HPDE6-E6E7 (cell line): ENCODE measurements at regions not wholly inside any gene's neighbourhood (a gene's known extent, or its start where the extent isn't known, plus 50 kb on each side); places are given as distances from the start of the nearest gene placed in this dataset.
"Not testable (repeated sequence)": the region's sequence is repeated elsewhere in the genome, so short reads cannot be mapped to it uniquely, and the experiment has no call there.

Experiments used
- DNase-seq: peaks from one replicate; pipeline ENCODE4 v3.0.0; 2011; ENCODE audit warnings: missing footprints; ENCODE audit errors: extremely low spot score

DNA sequence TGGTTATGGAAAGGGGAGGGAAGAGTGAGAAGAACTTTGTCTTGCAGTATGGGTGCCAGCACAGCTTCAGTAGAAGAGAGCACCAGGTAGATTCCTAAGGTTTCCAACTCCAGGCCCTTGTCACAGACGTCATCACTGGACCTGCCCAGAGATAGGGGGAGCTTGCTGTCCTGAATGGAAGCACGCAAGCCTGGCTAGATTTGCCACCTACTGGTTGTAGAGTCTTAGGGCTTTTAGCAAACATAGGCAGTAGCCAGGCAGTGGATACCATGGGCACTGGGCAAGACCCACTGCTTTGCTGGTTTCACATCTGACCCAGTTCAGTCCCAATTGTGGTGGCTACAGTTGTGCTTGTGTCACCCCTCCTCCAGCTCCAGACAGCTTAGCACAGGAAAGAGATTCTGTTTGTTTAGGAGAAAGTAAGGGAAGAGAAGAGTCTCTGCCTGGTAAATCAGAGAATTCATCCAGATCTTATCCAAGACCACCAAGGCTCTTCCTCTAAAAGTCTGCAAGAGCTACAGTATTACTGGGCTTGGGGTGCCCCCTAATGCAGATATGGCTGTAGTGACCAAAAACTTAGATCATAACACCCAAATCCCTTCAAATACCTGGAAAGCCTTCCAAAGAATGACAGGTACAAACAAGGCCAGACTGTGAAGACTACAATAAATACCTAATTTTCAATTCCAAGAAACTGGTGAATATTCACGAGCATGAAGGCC is 158.9 kb downstream of the HINT1 start:
- DNase-seq, result no peak

DNA sequence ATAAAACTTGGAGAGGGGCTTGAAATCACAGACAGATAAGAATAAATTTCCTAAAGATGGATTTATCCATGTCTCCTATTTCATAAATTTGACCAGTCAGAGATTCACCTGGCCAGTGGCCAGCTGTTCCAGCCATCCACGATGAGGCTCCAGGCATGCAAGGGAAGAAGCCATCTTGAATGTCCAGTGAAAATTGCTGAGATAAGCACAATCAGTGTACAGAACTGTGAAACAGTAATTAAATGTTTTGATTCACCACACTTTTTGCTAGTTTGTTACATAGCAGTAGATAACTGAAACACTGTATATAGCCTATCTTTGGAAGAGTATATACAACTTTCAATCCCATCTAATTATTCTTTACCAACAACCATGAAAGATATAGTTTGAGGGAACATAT is 163.5 kb downstream of the HINT1 start:
- no peak for DNase-seq

DNA sequence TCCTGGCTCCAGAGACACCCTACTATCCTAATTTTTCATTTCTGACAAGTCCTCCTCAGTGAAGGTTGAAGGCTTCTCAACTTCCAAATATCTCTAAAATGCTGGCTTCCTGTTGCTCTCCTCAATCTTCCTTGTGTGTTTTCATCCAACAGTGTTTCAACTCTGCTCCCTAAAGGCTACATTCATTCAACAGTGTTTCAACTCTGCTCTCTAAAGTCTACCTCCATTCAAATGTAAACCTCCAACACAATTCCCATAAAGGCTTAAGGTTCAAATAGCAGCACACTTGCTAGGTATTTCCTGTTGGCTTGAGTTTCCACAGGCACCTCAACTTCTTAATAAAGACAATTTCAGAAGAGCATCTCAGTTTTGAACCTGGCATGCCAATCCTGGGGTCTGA is 164.8 kb downstream of the HINT1 start:
- no peak for DNase-seq

GRCh38 chr5:130996720-130997119 is 168.3 kb downstream of the HINT1 start:
- not testable (repeated sequence) for DNase-seq

DNA sequence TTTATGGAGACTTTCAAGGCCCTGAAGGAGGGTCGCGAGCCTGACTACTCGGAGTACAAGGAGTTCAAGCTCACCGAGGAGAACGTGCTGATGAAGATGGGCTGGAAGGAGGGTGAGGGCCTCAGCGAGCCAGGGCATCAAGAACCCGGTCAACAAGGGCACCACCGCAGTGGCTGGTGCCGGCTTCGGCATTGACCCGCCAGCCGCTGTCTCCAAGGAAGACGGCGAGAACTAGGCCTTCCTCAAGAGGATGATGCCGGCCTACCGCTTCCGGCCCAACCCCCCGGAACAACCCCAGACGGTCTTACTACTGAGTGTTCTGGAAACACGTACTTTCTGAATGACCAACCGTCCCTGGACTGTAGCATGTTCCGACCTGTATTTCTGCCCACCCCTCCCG is 169.2 kb downstream of the HINT1 start:
- DNase-seq, result no peak

DNA sequence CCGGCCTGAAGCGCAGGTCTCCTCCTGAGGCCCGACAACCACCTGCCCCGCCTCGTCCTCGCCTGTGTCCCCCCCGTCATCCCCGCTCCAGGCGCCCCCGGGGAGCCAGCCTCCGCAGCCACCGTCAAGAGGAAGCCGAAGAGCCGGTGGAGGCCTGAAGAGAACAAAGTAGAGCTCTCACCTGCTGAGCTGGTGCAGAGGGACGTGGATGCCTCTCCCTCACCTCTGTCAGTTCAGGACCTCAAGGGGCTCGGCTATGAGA is 169.9 kb downstream of the HINT1 start:
- DNase-seq, result no peak

DNA sequence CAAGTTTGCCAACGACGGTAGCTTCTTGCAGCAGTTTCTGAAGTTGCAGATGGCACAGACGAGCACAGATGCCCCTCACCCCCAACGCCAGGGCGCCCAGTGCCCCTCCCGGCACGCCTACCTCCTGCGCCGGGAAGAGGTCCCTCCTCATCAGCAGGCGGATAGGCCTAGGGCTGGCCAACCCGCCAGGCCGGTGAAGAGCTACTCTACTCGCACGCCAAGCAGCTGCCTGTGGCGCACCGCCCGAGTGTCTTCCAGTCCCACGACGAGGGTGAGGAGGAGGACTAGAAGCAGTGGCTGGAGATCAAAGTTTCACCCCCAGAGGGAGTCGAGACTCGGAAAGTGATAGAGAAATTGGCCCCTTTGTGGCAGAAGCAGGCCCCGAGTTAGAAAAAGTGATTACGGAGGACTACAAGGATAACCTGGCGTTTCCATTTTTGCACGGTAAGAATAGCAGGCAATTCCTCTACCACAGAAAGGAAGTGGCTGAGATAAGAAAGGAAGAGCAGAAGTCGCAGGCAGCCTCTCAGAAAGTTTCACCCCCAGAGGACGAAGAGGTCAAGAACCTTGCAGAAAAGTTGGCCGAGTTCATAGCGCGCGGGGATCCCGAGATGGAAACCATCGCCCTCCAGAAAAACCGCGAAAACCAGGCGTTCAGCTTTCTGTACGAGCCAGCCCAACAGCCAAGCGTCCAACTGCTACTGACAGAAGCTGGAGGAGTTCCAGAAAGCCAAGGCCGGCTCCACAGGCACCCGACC is 170.4 kb downstream of the HINT1 start:
- DNase-seq, result no peak

- DNase-seq, result no peak
These were observed 172.4 kb downstream of the HINT1 start for GRCh38 chr5:130992621-130993020.

GRCh38 chr5:130992095-130992494 is 173.0 kb downstream of the HINT1 start:
- no peak for DNase-seq

GRCh38 chr5:130985776-130986175 is 179.3 kb downstream of the HINT1 start:
- no peak for DNase-seq

- no peak for DNase-seq
These were observed 183.4 kb downstream of the HINT1 start for GRCh38 chr5:130981663-130982062.

GRCh38 chr5:130978475-130978874 is 186.6 kb downstream of the HINT1 start:
- peak; percentile 37 for DNase-seq

GRCh38 chr5:130976493-130976892 is 188.6 kb downstream of the HINT1 start:
- DNase-seq, result no peak

- peak; percentile 17 for DNase-seq
These were observed 189.2 kb downstream of the HINT1 start for GRCh38 chr5:130975847-130976246.

- DNase-seq, result no peak
These were observed 189.8 kb downstream of the HINT1 start for GRCh38 chr5:130975299-130975698.

- no peak for DNase-seq
These were observed 190.9 kb downstream of the HINT1 start for GRCh38 chr5:130974021-130974683.

GRCh38 chr5:130966990-130967525 is 198.0 kb downstream of the HINT1 start:
- no peak for DNase-seq

- DNase-seq, result no peak
These were observed 199.1 kb downstream of the HINT1 start for GRCh38 chr5:130965920-130966319.

- no peak for DNase-seq
These were observed 199.7 kb downstream of the HINT1 start for GRCh38 chr5:130965360-130965759.

GRCh38 chr5:130964231-130965202 is 200.5 kb downstream of the HINT1 start:
- DNase-seq, result no peak

- DNase-seq, result peak; percentile 17
These were observed 201.3 kb downstream of the HINT1 start for GRCh38 chr5:130963798-130964197.

DNA sequence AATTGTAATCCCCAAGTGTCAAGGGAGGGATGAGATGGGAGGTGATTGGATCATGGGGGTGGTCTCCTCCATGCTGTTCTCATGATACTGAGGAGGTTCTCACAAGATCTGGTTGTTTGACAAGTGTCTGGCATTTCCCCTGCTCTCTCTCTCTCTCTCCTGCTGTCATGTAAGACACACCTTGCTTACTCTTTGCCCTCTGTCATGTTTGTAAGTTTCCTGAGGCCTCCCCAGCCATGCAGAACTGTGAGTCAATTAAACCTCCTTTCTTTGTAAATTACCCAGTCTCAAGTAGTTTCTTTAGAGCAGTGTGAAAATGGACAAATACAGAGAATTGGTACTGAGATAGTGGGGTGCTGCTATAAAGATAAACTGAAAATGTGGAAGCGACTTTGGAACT is 207.9 kb downstream of the HINT1 start:
- no peak for DNase-seq
